Lower leg skin (tissue), 3 donors: ENCODE measurements at regions not wholly inside any gene's neighbourhood (a gene's known extent, or its start where the extent isn't known, plus 50 kb on each side); places are given as distances from the start of the nearest gene placed in this dataset.

ENCODE experiments used
- CTCF ChIP-seq, 3 donors: fragments of 450-650 bp; IDR thresholded peaks; one replicate each; pipeline ENCODE4 v1.5.1; 2016; ENCODE audit warnings: antibody characterized with exemption in 3 of 3, mild to moderate bottlenecking in 3 of 3, moderate library complexity in 2 of 3
- POLR2A ChIP-seq, 2 donors: fragments of 450-650 bp; IDR thresholded peaks; one replicate each; pipeline ENCODE4 v1.6.1; 2016 to 2017; ENCODE audit warnings: antibody characterized with exemption in 2 of 2, mild to moderate bottlenecking in 1 of 2, moderate library complexity in 1 of 2

DNA sequence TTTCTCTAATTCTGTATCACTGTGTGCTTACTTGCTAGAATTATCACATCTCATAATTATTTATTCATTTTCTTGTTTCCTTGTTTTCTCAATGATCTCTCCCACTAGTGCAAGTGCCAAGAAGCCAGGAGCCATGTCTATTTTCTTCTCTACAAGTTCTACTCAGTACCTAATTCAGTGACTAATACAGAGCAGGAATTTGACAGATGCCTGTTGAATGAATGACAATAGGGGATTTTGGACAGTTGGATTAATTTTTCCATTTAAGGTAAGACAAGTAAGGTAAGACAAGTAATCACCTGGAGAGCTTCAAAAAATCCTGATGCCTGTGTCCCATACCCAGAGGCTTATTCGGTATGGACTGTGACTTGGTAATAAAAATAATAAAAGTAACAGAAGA lies 81.0 kb downstream of the EDN1 start:
- TF ChIP-seq CTCF (IDR thresholded peaks at IDR 0.05) (no peak), POLR2A (IDR thresholded peaks at IDR 0.05) (no peak)
